Smooth muscle cell (in vitro differentiated cells): ENCODE measurements at regions not wholly inside any gene's neighbourhood (a gene's known extent, or its start where the extent isn't known, plus 50 kb on each side); places are given as distances from the start of the nearest gene placed in this dataset.

Source experiments
- DNase-seq: peaks from one replicate; lab custom pipeline; 2025; ENCODE audit not compliant: unreplicated experiment; lab: John Stamatoyannopoulos, UW
- H2AFZ ChIP-seq: fragments of 200-600 bp; sonication (generic); 2 replicates; pipeline ENCODE4 v1.6.0; 2016; ENCODE audit warnings: antibody characterized with exemption, low read depth, mild to moderate bottlenecking
- H3F3A ChIP-seq: fragments of 200-600 bp; sonication (generic); 2 replicates; pipeline ENCODE4 v1.6.0; 2017; ENCODE audit warnings: antibody characterized with exemption, low read depth
- H3K27ac ChIP-seq: fragments of 200-600 bp; sonication (generic); 2 replicates; pipeline ENCODE4 v1.5.1; 2016; ENCODE audit warnings: low read depth, mild to moderate bottlenecking
- H3K27me3 ChIP-seq: fragments of 200-600 bp; sonication (generic); 2 replicates; pipeline ENCODE4 v1.6.1; 2016; ENCODE audit warnings: low read depth, mild to moderate bottlenecking
- H3K36me3 ChIP-seq: fragments of 200-600 bp; sonication (generic); 2 replicates; pipeline ENCODE4 v1.5.1; 2016; ENCODE audit warnings: low read depth
- H3K4me1 ChIP-seq: fragments of 200-600 bp; sonication (generic); 2 replicates; pipeline ENCODE4 v1.5.1; 2016; ENCODE audit warnings: low read depth
- H3K4me2 ChIP-seq: fragments of 200-600 bp; sonication (generic); 2 replicates; pipeline ENCODE4 v1.6.0; 2016; ENCODE audit warnings: mild to moderate bottlenecking
- H3K4me3 ChIP-seq: fragments of 200-600 bp; sonication (generic); 2 replicates; pipeline ENCODE4 v1.5.1; 2016; ENCODE audit warnings: mild to moderate bottlenecking
- H3K79me2 ChIP-seq: fragments of 200-600 bp; sonication (generic); 2 replicates; pipeline ENCODE4 v1.6.0; 2016; ENCODE audit warnings: low read depth, mild to moderate bottlenecking
- H3K9ac ChIP-seq: fragments of 200-600 bp; sonication (generic); 2 replicates; pipeline ENCODE4 v1.6.0; 2016; ENCODE audit warnings: low read depth
- H3K9me3 ChIP-seq: fragments of 200-600 bp; sonication (generic); replicated peaks from 2 replicates; pipeline ENCODE4 v1.5.1; 2016; ENCODE audit warnings: low read depth
- H4K20me1 ChIP-seq: fragments of 200-600 bp; sonication (generic); 2 replicates; pipeline ENCODE4 v1.6.0; 2016; ENCODE audit warnings: low read depth
- CTCF ChIP-seq: fragments of 200-600 bp; sonication (generic); IDR thresholded peaks from 2 replicates; pipeline ENCODE4 v1.5.1; 2017; ENCODE audit warnings: borderline replicate concordance, mild to moderate bottlenecking, antibody characterized with exemption; ENCODE audit not compliant: insufficient read depth, poor library complexity, severe bottlenecking
- WGBS: methylation state at CpG from one replicate; pipeline ENCODE4 v1.1.7; 2016; ENCODE audit warnings: low lambda C conversion rate; 5-methylcytosine and 5-hydroxymethylcytosine counted together

GRCh38 chr12:83321971-83322370, 635.3 kb downstream of the TMTC2 start:
- H3K27me3 ChIP-seq = no peaks in the 10 kb centered on the region
- no peak overlapping the region for H3K4me2 ChIP-seq
- no peak overlapping the region for H3K9ac ChIP-seq
- no peaks in the 10 kb centered on the region for H3K4me1 ChIP-seq
- 92% methylated on average over 2 of the region's 2 CpGs for WGBS
- no peaks in the 10 kb centered on the region for H3K36me3 ChIP-seq
- DNase-seq = no peak
- no peaks in the 10 kb centered on the region for H3K79me2 ChIP-seq
- no peak for TF ChIP-seq CTCF
- no peak overlapping the region for H3K27ac ChIP-seq
- no peak overlapping the region for H2AFZ ChIP-seq
- no peaks in the 10 kb centered on the region for H3K9me3 ChIP-seq
- no peaks in the 10 kb centered on the region for H3F3A ChIP-seq
- H4K20me1 ChIP-seq = no peaks in the 10 kb centered on the region
- H3K4me3 ChIP-seq = no peak overlapping the region

GRCh38 chr12:83320350-83320749, 633.6 kb downstream of the TMTC2 start:
- Histone ChIP-seq H3K4me2 (no peak overlapping the region), H3K27me3 (no peaks in the 10 kb centered on the region), H3K4me3 (no peak overlapping the region), H4K20me1 (no peaks in the 10 kb centered on the region), H2AFZ (no peak overlapping the region), H3K27ac (no peak overlapping the region), H3K79me2 (no peaks in the 10 kb centered on the region), H3F3A (no peaks in the 10 kb centered on the region), H3K4me1 (no peaks in the 10 kb centered on the region), H3K36me3 (no peaks in the 10 kb centered on the region), H3K9ac (no peak overlapping the region), H3K9me3 (no peaks in the 10 kb centered on the region)
- WGBS = 83% methylated on average over 2 of the region's 2 CpGs
- TF ChIP-seq CTCF = no peak
- DNase-seq = no peak

- Histone ChIP-seq H3K27me3 (no peaks in the 10 kb centered on the region), H3K4me3 (no peak overlapping the region), H3F3A (no peaks in the 10 kb centered on the region), H2AFZ (no peak overlapping the region), H3K4me1 (no peaks in the 10 kb centered on the region), H3K4me2 (peak overlapping the region; percentile 13), H4K20me1 (no peaks in the 10 kb centered on the region), H3K79me2 (no peaks in the 10 kb centered on the region), H3K9me3 (no peaks in the 10 kb centered on the region), H3K36me3 (no peaks in the 10 kb centered on the region), H3K9ac (no peak overlapping the region), H3K27ac (peak overlapping the region; percentile 3)
- no peak for TF ChIP-seq CTCF
- DNase-seq = no peak
- WGBS = 27% methylated on average over 1 of the region's 1 CpG
Observed at GRCh38 chr12:83318386-83319098, 631.8 kb downstream of the TMTC2 start.

- Histone ChIP-seq H3K79me2 (no peaks in the 10 kb centered on the region), H3K4me2 (no peak overlapping the region), H3K27me3 (no peaks in the 10 kb centered on the region), H2AFZ (peak overlapping the region; percentile 32), H3K9me3 (no peaks in the 10 kb centered on the region), H3K27ac (no peak overlapping the region), H3K9ac (no peak overlapping the region), H3K4me3 (no peak overlapping the region), H4K20me1 (no peaks in the 10 kb centered on the region), H3F3A (no peaks in the 10 kb centered on the region), H3K36me3 (no peaks in the 10 kb centered on the region), H3K4me1 (no peaks in the 10 kb centered on the region)
- DNase-seq = no peak
- TF ChIP-seq CTCF = no peak
- 97% methylated on average over 3 of the region's 3 CpGs for WGBS
Observed at GRCh38 chr12:83317595-83317994, 630.9 kb downstream of the TMTC2 start.
